Chondrocyte (in vitro differentiated cells): ENCODE measurements at regions not wholly inside any gene's neighbourhood (a gene's known extent, or its start where the extent isn't known, plus 50 kb on each side); places are given as distances from the start of the nearest gene placed in this dataset.
"Not testable (repeated sequence)": the region's sequence is repeated elsewhere in the genome, so short reads cannot be mapped to it uniquely, and the experiment has no call there.

Source experiments
- DNase-seq: peaks from one replicate; pipeline ENCODE4 v3.0.0; 2021; ENCODE audit warnings: mixed read lengths, low spot score
- H3K27ac Mint-ChIP-seq: one replicate; pipeline ENCODE4 v1.8.0; 2021; ENCODE audit warnings: mild to moderate bottlenecking, moderate library complexity, mixed read lengths; ENCODE audit not compliant: unreplicated experiment
- H3K27me3 Mint-ChIP-seq: 2 replicates; pipeline ENCODE4 v1.8.0; 2021; ENCODE audit warnings: low read depth, mixed read lengths
- H3K36me3 Mint-ChIP-seq: 2 replicates; pipeline ENCODE4 v1.8.0; 2021; ENCODE audit warnings: low read depth, mixed read lengths
- H3K4me1 Mint-ChIP-seq: 2 replicates; pipeline ENCODE4 v1.8.0; 2021; ENCODE audit warnings: low read depth, mild to moderate bottlenecking, mixed read lengths
- H3K4me3 Mint-ChIP-seq: one replicate; pipeline ENCODE4 v1.8.0; 2021; ENCODE audit warnings: mild to moderate bottlenecking, moderate library complexity, mixed read lengths; ENCODE audit not compliant: unreplicated experiment
- H3K9me3 Mint-ChIP-seq: 2 replicates; pipeline ENCODE4 v1.8.0; 2021; ENCODE audit warnings: low read depth, mixed read lengths
- TF ChIP-seq, protein P1 (sequence below): fragments of 200-600 bp; sonication (generic); IDR thresholded peaks from 2 replicates; pipeline ENCODE4 v1.5.0; 2021; ENCODE audit warnings: antibody characterized with exemption, mild to moderate bottlenecking, moderate library complexity

DNA sequence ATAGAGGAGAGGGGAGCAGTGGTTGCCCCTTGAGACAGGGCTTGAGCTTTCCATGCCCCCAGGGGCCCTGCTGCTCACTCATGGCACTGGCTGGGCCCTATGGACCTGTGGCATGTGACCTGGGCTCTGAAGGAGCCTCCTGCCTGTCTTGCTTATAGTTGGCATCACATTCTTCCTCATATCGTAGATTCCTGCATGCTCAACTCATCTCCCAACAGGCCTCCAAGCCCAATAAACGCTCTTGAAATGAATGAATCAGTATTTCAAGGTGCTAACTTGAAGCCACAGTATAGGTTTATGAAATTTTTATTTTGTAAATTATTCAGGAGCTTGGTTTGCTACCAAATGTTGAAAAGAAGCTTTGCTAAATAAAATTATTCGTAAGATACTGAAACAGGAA, 93.3 kb upstream of the SLC7A14 start:
- Mint-ChIP-seq H3K27me3 (no peaks in the 10 kb centered on the region), H3K4me1 (no peaks in the 10 kb centered on the region), H3K9me3 (no peaks in the 10 kb centered on the region), H3K4me3 (no peak overlapping the region), H3K36me3 (no peaks in the 10 kb centered on the region), H3K27ac (no peak overlapping the region)
- DNase-seq: no peak
- TF ChIP-seq, protein P1, sequence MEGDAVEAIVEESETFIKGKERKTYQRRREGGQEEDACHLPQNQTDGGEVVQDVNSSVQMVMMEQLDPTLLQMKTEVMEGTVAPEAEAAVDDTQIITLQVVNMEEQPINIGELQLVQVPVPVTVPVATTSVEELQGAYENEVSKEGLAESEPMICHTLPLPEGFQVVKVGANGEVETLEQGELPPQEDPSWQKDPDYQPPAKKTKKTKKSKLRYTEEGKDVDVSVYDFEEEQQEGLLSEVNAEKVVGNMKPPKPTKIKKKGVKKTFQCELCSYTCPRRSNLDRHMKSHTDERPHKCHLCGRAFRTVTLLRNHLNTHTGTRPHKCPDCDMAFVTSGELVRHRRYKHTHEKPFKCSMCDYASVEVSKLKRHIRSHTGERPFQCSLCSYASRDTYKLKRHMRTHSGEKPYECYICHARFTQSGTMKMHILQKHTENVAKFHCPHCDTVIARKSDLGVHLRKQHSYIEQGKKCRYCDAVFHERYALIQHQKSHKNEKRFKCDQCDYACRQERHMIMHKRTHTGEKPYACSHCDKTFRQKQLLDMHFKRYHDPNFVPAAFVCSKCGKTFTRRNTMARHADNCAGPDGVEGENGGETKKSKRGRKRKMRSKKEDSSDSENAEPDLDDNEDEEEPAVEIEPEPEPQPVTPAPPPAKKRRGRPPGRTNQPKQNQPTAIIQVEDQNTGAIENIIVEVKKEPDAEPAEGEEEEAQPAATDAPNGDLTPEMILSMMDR: no peak

DNA sequence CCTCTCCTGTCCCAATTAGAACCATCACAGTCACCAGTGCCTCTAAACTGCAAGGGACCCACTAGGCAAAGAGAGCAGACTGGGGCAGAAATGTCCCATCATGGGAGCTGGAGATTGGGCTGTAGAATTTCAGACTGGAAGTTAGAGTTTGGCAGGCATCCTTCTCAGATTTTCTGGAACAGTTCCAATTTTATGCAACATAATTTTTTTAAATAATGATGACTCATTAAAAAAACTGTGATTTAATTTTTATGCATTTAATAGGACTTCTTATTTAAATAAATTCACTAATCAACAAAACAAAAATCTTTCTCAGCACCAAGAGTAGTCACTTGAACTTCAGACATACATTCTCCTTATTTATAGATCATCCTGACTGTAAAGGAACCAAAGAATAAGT, 84.6 kb upstream of the SLC7A14 start:
- Mint-ChIP-seq H3K36me3 (no peaks in the 10 kb centered on the region), H3K4me3 (no peak overlapping the region), H3K9me3 (peaks cover 10% of the 10 kb centered on the region), H3K27me3 (no peaks in the 10 kb centered on the region), H3K4me1 (no peaks in the 10 kb centered on the region), H3K27ac (no peak overlapping the region)
- TF ChIP-seq, protein P1: no peak
- DNase-seq: no peak

DNA sequence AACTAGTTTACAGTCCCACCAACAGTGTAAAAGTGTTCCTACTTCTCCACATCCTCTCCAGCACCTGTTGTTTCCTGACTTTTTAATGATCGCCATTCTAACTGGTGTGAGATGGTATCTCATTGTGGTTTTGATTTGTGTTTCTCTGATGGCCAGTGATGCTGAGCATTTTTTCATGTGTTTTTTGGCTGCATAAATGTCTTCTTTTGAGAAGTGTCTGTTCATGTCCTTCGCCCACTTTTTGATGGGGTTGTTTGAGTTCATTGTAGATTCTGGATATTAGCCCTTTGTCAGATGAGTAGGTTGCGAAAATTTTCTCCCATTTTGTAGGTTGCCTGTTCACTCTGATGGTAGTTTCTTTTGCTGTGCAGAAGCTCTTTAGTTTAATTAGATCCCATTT, 77.1 kb upstream of the SLC7A14 start:
- not testable (repeated sequence) for H3K9me3 Mint-ChIP-seq, H3K27ac Mint-ChIP-seq, DNase-seq, H3K4me1 Mint-ChIP-seq, H3K36me3 Mint-ChIP-seq, H3K27me3 Mint-ChIP-seq, H3K4me3 Mint-ChIP-seq

DNA sequence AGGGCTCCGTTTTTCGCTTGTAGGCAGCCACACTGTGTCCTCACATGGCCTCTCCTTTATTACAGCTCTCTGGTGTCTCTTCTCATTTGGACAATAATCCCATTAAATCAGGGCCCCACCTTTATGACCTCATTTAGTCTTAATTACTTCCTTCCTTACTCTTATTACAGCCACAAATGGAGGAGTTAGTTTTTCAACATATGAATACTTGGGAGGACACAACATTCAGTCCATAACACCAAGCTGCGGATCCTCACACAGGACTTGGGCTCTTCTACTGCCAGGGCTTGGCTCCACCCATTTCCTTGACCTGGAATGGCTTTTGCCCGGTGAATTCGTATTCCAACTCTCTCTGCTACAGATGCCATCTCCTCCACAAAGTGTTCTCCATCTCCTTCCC, 74.3 kb upstream of the SLC7A14 start:
- no peaks in the 10 kb centered on the region for H3K36me3 Mint-ChIP-seq
- H3K9me3 Mint-ChIP-seq: peaks cover 2% of the 10 kb centered on the region
- no peak overlapping the region for H3K27ac Mint-ChIP-seq
- H3K27me3 Mint-ChIP-seq: no peaks in the 10 kb centered on the region
- TF ChIP-seq, protein P1: no peak
- no peak for DNase-seq
- H3K4me3 Mint-ChIP-seq: no peak overlapping the region
- no peaks in the 10 kb centered on the region for H3K4me1 Mint-ChIP-seq

DNA sequence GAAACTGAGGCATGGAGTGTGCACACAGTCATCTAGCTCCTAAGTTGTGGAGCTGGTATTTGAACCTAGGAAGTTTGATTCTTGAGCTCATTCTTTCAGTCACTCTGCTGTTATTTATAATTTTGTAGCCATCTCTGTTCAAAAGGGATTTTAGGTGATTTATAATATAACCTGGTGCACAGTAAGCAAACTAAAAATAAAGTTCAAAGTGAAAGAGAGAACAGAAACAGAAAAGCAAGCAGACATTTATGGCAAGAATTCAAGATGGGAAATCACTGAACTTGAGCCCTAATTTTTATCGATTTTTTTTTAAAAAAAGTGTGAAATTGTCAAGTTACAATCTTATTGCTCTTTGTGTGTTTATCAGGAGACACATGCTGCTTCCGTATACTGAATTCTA, 71.4 kb upstream of the SLC7A14 start:
- Mint-ChIP-seq H3K27ac (no peak overlapping the region), H3K9me3 (no peaks in the 10 kb centered on the region), H3K27me3 (no peaks in the 10 kb centered on the region), H3K36me3 (no peaks in the 10 kb centered on the region), H3K4me1 (no peaks in the 10 kb centered on the region), H3K4me3 (no peak overlapping the region)
- DNase-seq: no peak
- TF ChIP-seq, protein P1: no peak

DNA sequence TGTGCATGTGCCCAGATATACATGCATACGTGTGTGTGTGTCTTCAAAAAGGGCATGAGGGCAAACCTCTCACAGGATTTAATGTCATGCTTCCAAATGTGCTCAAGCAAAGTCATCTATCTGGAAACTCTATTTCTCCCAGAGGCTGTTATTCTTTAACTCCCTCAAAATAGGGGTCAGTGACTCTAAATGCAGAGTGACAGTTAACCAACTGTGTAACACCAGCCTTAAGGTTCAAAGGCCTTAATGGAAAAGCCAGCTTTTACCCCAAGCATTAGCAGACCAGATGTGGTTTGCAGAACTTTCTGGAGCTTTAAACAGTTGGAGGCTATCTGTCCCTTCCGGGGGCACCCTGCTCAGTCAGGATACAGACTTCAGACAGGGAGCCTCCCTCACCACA, 70.4 kb upstream of the SLC7A14 start:
- Mint-ChIP-seq H3K27me3 (no peaks in the 10 kb centered on the region), H3K9me3 (no peaks in the 10 kb centered on the region), H3K4me1 (no peaks in the 10 kb centered on the region), H3K36me3 (no peaks in the 10 kb centered on the region), H3K27ac (no peak overlapping the region), H3K4me3 (no peak overlapping the region)
- no peak for DNase-seq
- TF ChIP-seq, protein P1: no peak
